Fibroblast of lung (primary cell): ENCODE measurements at regions not wholly inside any gene's neighbourhood (a gene's known extent, or its start where the extent isn't known, plus 50 kb on each side); places are given as distances from the start of the nearest gene placed in this dataset.

Experiments used
- DNase-seq, 2 donors: peaks; one replicate each; pipeline versions ENCODE4 v3.0.0 to v3.0.0-alpha.2; 2010; ENCODE audit warnings: low read depth in 2 of 2
- H2AFZ ChIP-seq: 2 replicates; pipeline ENCODE4 v1.5.1; 2012; ENCODE audit warnings: low read length, control low read depth, inconsistent platforms
- H3K27ac ChIP-seq: 2 replicates; pipeline ENCODE4 v1.5.1; 2011; ENCODE audit warnings: low read length, control low read depth; ENCODE audit not compliant: insufficient read depth
- H3K27me3 ChIP-seq: 2 replicates; pipeline ENCODE4 v1.5.1; 2011; ENCODE audit warnings: mild to moderate bottlenecking, low read length; ENCODE audit not compliant: control insufficient read depth, insufficient read depth
- H3K36me3 ChIP-seq: 2 replicates; pipeline ENCODE4 v1.5.1; 2011; ENCODE audit warnings: low read length; ENCODE audit not compliant: control insufficient read depth, insufficient read depth
- H3K4me1 ChIP-seq: 2 replicates; pipeline ENCODE4 v1.5.1; 2011; ENCODE audit warnings: low read length; ENCODE audit not compliant: control insufficient read depth, insufficient read depth; ENCODE audit errors: extremely low read depth
- H3K4me2 ChIP-seq: 2 replicates; pipeline ENCODE4 v1.5.1; 2011; ENCODE audit warnings: low read length, control low read depth; ENCODE audit not compliant: insufficient read depth; ENCODE audit errors: extremely low read depth
- H3K4me3 ChIP-seq, 4 experiments: fragments of 200-600 bp in 1 of 4; sonication (generic) in 1 of 4; replicated peaks in 1 of 4; 2 replicates each; pipeline ENCODE4 v1.5.1; 2011 to 2016; ENCODE audit warnings: low read length in 4 of 4, low read depth in 3 of 4, mild to moderate bottlenecking in 3 of 4, control low read depth in 2 of 4, inconsistent platforms in 1 of 4, mixed read lengths in 1 of 4; ENCODE audit not compliant: insufficient read depth in 1 of 4; ENCODE audit errors: control extremely low read depth in 1 of 4
- H3K79me2 ChIP-seq: 2 replicates; pipeline ENCODE4 v1.5.1; 2012; ENCODE audit warnings: mild to moderate bottlenecking, low read length, inconsistent platforms; ENCODE audit not compliant: control insufficient read depth, insufficient read depth
- H3K9ac ChIP-seq: 2 replicates; pipeline ENCODE4 v1.5.1; 2011; ENCODE audit warnings: mild to moderate bottlenecking, low read length, control low read depth; ENCODE audit not compliant: insufficient read depth
- H3K9me3 ChIP-seq: 2 replicates; pipeline ENCODE4 v1.5.1; 2012; ENCODE audit warnings: low read depth, low read length; ENCODE audit not compliant: control insufficient read depth, insufficient read depth
- H4K20me1 ChIP-seq: 2 replicates; pipeline ENCODE4 v1.5.1; 2011; ENCODE audit warnings: low read length; ENCODE audit not compliant: control insufficient read depth, insufficient read depth; ENCODE audit errors: extremely low read depth
- EZH2 ChIP-seq: IDR thresholded peaks from 2 replicates; pipeline ENCODE4 v1.5.1; 2012; ENCODE audit warnings: low read length, control low read depth, mild to moderate bottlenecking; ENCODE audit errors: missing control alignments
- TF ChIP-seq, protein P1 (sequence below), 2 donors: IDR thresholded peaks in 1 of 2; conservative IDR thresholded peaks in 1 of 2; 1 replicate in 1 of 2; 2 replicates in 1 of 2; pipeline ENCODE4 v1.5.1; 2011 to 2012; ENCODE audit warnings: low read length in 2 of 2, control low read depth in 1 of 2, inconsistent platforms in 1 of 2, low read depth in 1 of 2, mild to moderate bottlenecking in 1 of 2

DNA sequence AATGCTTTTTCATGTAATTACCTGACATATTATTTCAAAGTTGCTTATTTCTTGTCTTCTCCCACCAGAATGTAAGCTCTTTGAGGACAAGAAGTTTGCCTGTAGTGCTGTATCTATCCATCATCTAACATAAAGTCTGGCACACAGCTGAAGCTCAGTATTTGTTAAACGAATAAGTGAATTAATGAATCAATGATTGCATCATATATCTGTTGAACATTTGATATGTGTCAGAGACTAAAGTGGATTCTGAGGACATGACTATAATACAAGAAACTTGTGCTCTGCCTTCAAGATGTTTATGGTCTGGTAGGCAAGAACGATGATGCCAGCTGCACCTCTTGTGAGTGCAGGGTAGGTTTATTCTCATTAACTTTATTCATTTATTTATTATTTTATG is 115.4 kb upstream of the SCAF11 start:
- Histone ChIP-seq H3K4me2 (no peak overlapping the region), H3K9ac (no peak overlapping the region), H3K27me3 (no peaks in the 10 kb centered on the region), H2AFZ (no peak overlapping the region), H3K4me3 (no peak overlapping the region), H3K9me3 (no peaks in the 10 kb centered on the region), H4K20me1 (no peaks in the 10 kb centered on the region), H3K27ac (no peak overlapping the region), H3K36me3 (no peaks in the 10 kb centered on the region), H3K4me1 (no peaks in the 10 kb centered on the region), H3K79me2 (no peaks in the 10 kb centered on the region)
- TF ChIP-seq, protein P1, sequence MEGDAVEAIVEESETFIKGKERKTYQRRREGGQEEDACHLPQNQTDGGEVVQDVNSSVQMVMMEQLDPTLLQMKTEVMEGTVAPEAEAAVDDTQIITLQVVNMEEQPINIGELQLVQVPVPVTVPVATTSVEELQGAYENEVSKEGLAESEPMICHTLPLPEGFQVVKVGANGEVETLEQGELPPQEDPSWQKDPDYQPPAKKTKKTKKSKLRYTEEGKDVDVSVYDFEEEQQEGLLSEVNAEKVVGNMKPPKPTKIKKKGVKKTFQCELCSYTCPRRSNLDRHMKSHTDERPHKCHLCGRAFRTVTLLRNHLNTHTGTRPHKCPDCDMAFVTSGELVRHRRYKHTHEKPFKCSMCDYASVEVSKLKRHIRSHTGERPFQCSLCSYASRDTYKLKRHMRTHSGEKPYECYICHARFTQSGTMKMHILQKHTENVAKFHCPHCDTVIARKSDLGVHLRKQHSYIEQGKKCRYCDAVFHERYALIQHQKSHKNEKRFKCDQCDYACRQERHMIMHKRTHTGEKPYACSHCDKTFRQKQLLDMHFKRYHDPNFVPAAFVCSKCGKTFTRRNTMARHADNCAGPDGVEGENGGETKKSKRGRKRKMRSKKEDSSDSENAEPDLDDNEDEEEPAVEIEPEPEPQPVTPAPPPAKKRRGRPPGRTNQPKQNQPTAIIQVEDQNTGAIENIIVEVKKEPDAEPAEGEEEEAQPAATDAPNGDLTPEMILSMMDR (conservative IDR thresholded peaks at IDR 0.05 in 1 of 2, IDR thresholded peaks at IDR 0.05 in 1 of 2; ENCODE audit: low read depth in 1 of 2, low read length in 2 of 2): no peak
- no peak for TF ChIP-seq EZH2
- DNase-seq: no peak

DNA sequence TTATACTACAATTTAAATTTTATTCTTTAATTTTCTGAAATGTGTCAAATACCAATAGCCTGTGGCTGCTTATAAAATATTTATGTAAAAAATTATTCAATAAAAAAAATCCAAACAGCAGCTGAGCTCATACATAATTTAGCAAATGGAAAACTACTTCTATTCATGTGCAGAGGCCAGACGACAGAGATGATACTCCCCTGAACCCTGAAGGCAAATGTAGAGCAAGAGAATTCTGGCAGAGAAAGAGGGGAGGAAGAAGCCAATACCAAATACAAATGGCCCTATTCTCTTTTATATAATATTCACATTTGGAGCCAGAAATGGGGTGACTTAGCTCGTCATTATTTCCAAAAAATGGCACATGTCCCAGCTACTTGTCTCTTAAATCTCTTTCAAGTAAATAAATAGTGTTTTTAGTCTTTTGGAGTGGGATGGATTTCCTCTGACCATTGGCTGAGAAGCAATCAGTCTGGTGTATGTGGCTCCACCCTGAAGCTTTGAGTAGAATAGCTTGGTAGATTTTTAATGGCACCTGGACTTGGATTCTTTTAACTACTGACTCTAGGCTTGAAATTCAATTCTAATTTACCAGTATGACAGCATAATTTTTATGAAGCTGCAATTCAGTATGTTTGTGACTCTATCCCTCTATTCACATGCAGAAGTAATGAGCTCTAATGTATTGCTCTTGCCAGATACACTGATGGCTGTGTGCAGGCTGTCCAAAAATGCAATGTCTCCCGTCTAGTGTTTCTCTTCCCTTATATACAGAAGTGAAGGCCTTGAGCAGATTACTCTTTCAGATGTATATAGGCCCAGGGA is 113.4 kb upstream of the SCAF11 start:
- no peak overlapping the region for H3K27ac ChIP-seq
- no peaks in the 10 kb centered on the region for H3K9me3 ChIP-seq
- no peak overlapping the region for H2AFZ ChIP-seq
- H3K36me3 ChIP-seq: no peaks in the 10 kb centered on the region
- no peak overlapping the region for H3K4me3 ChIP-seq
- TF ChIP-seq, protein P1 (conservative IDR thresholded peaks at IDR 0.05 in 1 of 2, IDR thresholded peaks at IDR 0.05 in 1 of 2; ENCODE audit: low read depth in 1 of 2, low read length in 2 of 2): no peak
- TF ChIP-seq EZH2: no peak
- no peaks in the 10 kb centered on the region for H3K27me3 ChIP-seq
- H3K9ac ChIP-seq: no peak overlapping the region
- no peak for DNase-seq
- no peaks in the 10 kb centered on the region for H3K4me1 ChIP-seq
- no peaks in the 10 kb centered on the region for H4K20me1 ChIP-seq
- H3K4me2 ChIP-seq: no peak overlapping the region
- no peaks in the 10 kb centered on the region for H3K79me2 ChIP-seq

DNA sequence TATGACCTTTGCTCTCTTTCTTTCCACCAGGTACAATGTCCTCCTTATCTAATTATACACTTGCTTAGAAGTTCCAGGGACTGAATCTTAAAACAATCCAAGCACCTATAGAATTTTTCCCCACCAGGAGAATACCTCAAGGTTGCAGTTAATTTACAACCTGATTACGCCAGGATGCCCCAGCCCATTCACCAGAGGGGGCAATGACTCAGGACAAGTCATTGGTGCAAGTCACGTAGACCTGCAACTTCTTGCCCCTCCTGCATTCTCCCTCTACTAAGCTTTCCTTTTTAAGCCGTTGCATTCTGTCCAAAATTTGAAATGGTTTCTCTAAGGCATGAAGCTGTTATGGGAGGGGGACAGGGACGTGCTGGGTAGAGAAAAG is 111.1 kb upstream of the SCAF11 start:
- Histone ChIP-seq H2AFZ (no peak overlapping the region), H3K27ac (no peak overlapping the region), H3K9ac (no peak overlapping the region), H3K9me3 (no peaks in the 10 kb centered on the region), H3K4me3 (no peak overlapping the region), H4K20me1 (no peaks in the 10 kb centered on the region), H3K79me2 (no peaks in the 10 kb centered on the region), H3K27me3 (no peaks in the 10 kb centered on the region), H3K36me3 (no peaks in the 10 kb centered on the region), H3K4me1 (no peaks in the 10 kb centered on the region), H3K4me2 (no peak overlapping the region)
- TF ChIP-seq, protein P1 (conservative IDR thresholded peaks at IDR 0.05 in 1 of 2, IDR thresholded peaks at IDR 0.05 in 1 of 2; ENCODE audit: low read depth in 1 of 2, low read length in 2 of 2): no peak
- no peak for TF ChIP-seq EZH2
- no peak for DNase-seq
